A549 (cell line): ENCODE measurements at regions not wholly inside any gene's neighbourhood (a gene's known extent, or its start where the extent isn't known, plus 50 kb on each side); places are given as distances from the start of the nearest gene placed in this dataset.

Experiments
- BHLHE40 ChIP-seq: IDR thresholded peaks from 2 replicates; pipeline ENCODE4 v1.6.1; 2012; ENCODE audit warnings: low read depth, low read length, inconsistent platforms
- CEBPB ChIP-seq, 2 experiments: fragments of >200 bp in 1 of 2; sonication (Bioruptor Twin) in 1 of 2; formaldehyde crosslinking in 1 of 2; IDR thresholded peaks; 2 replicates each; pipeline ENCODE4 v1.6.1; 2012 to 2016
- CHD4 ChIP-seq: fragments of 200-600 bp; sonication (generic); IDR thresholded peaks from 2 replicates; pipeline ENCODE4 v1.6.1; 2016; ENCODE audit warnings: antibody characterized with exemption, mild to moderate bottlenecking, borderline replicate concordance
- CTCF ChIP-seq: fragments of >200 bp; sonication (Bioruptor Twin); formaldehyde crosslinking; IDR thresholded peaks from 3 replicates; pipeline ENCODE4 v1.5.1; 2016
- EP300 ChIP-seq, 2 experiments: fragments of >200 bp; sonication (Bioruptor Twin); formaldehyde crosslinking; IDR thresholded peaks; 2 replicates in 1 of 2; 3 replicates in 1 of 2; pipeline ENCODE4 v1.6.1; 2016 to 2017
- HOXB13 ChIP-seq: fragments of 250-450 bp; sonication (Bioruptor Pico); IDR thresholded peaks from 2 replicates; pipeline ENCODE4 v1.5.0; 2020; ENCODE audit warnings: low read depth, mild to moderate bottlenecking, moderate library complexity
- HOXB5 ChIP-seq: fragments of 250-450 bp; sonication (Bioruptor Pico); IDR thresholded peaks from 2 replicates; pipeline ENCODE4 v1.5.0; 2020; ENCODE audit warnings: mild to moderate bottlenecking, moderate library complexity
- JUN ChIP-seq, 2 experiments: fragments of >200 bp; sonication (Bioruptor Twin); formaldehyde crosslinking; IDR thresholded peaks; 2 replicates in 1 of 2; 3 replicates in 1 of 2; pipeline ENCODE4 v1.6.1; 2016 to 2017
- PHF8 ChIP-seq: fragments of 200-600 bp; sonication (generic); IDR thresholded peaks from 2 replicates; pipeline ENCODE4 v1.6.1; 2016; ENCODE audit warnings: low read depth, mild to moderate bottlenecking, antibody characterized with exemption, moderate library complexity, borderline replicate concordance
- POLR2A ChIP-seq: IDR thresholded peaks from 2 replicates; pipeline ENCODE4 v1.6.1; 2012; ENCODE audit warnings: mild to moderate bottlenecking, low read length
- POLR2AphosphoS2 ChIP-seq: conservative IDR thresholded peaks from 2 replicates; pipeline ENCODE4 v1.6.1; 2012; ENCODE audit warnings: low read length, improper control_type of control experiment, inconsistent platforms
- RAD21 ChIP-seq, 2 experiments: fragments of >200 bp in 1 of 2; sonication (Bioruptor Twin) in 1 of 2; formaldehyde crosslinking in 1 of 2; IDR thresholded peaks in 1 of 2; conservative IDR thresholded peaks in 1 of 2; 2 replicates in 1 of 2; 3 replicates in 1 of 2; pipeline ENCODE4 v1.6.1; 2012 to 2018; ENCODE audit warnings: inconsistent platforms in 1 of 2

GRCh38 chr15:79157631-79158592 lies 67.3 kb upstream of the RASGRF1 start:
- TF ChIP-seq RAD21 (conservative IDR thresholded peaks at IDR 0.05 in 1 of 2, IDR thresholded peaks at IDR 0.05 in 1 of 2) (no peak), CTCF (no peak), HOXB13 (CRISPR knock-in tag) (no peak), POLR2AphosphoS2 (no peak), POLR2A (no peak), EP300 (IDR thresholded peaks at IDR 0.05) (no peak), CEBPB (IDR thresholded peaks at IDR 0.05) (no peak), HOXB5 (CRISPR knock-in tag) (no peak), CHD4 (no peak), JUN (IDR thresholded peaks at IDR 0.05) (no peak), PHF8 (no peak), BHLHE40 (no peak)
